ENCODE measurements at regions not wholly inside any gene's neighbourhood (a gene's known extent, or its start where the extent isn't known, plus 50 kb on each side); places are given as distances from the start of the nearest gene placed in this dataset.

DNA sequence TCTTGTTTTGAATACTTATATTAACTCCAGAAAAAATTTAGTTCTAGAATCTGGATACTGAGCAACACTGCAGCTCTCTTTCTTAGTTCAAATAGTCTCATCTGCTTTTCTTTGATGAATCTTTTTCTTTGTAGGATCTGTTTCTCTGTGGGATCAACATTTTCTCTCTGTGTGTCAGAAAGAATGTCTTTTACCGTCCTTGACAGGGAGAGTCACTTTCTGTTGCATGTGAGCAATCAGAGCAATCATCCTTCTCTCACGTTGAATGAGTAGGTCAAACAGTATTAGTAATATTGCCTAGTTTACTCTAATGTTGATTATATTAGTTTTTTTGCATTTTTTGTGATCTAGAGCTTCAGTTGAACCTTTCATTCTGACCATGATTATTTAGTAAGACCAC lies 130.9 kb downstream of the TRMT11 start:
- TF ChIP-seq CTCF (conservative IDR thresholded peaks at IDR 0.05 in 1 of 2, IDR thresholded peaks at IDR 0.05 in 1 of 2; ENCODE audit: low read depth in 1 of 2, low read length in 2 of 2) (no peak), EZH2 (IDR thresholded peaks at IDR 0.05; ENCODE audit: low read length, missing control alignments) (no peak)

All from fibroblast of lung (primary cell).